GM23338 (cell line): ENCODE measurements at regions not wholly inside any gene's neighbourhood (a gene's known extent, or its start where the extent isn't known, plus 50 kb on each side); places are given as distances from the start of the nearest gene placed in this dataset.

Experiments
- CREB1 ChIP-seq: fragments of 250-450 bp; sonication (Bioruptor Pico); IDR thresholded peaks from 2 replicates; pipeline ENCODE4 v1.5.0; 2020; ENCODE audit warnings: low read depth, mild to moderate bottlenecking, moderate library complexity
- CTCF ChIP-seq, 2 experiments: fragments of 200-600 bp in 1 of 2; sonication (generic) in 1 of 2; conservative IDR thresholded peaks; 2 replicates each; pipeline versions ENCODE4 v1.5.1 to v1.6.1; 2016 to 2017; ENCODE audit warnings: antibody characterized with exemption in 2 of 2, low read depth in 2 of 2, mild to moderate bottlenecking in 2 of 2, moderate library complexity in 1 of 2
- EZH2 ChIP-seq: fragments of 200-600 bp; sonication (generic); IDR thresholded peaks from one replicate; pipeline ENCODE4 v1.8.0; 2017; ENCODE audit warnings: antibody characterized with exemption, mild to moderate bottlenecking, low read depth; ENCODE audit not compliant: unreplicated experiment
- EZH2phosphoT487 ChIP-seq: fragments of 200-600 bp; sonication (generic); IDR thresholded peaks from one replicate; pipeline ENCODE4 v1.8.1; 2018; ENCODE audit warnings: antibody characterized with exemption; ENCODE audit not compliant: unreplicated experiment
- JUNB ChIP-seq: IDR thresholded peaks from one replicate; pipeline ENCODE4 v1.6.1; 2016; ENCODE audit warnings: antibody characterized with exemption; ENCODE audit not compliant: unreplicated experiment
- NANOG ChIP-seq: IDR thresholded peaks from 2 replicates; pipeline ENCODE4 v1.6.1; 2016; ENCODE audit warnings: antibody characterized with exemption, borderline replicate concordance
- POLR2AphosphoS5 ChIP-seq: IDR thresholded peaks from 2 replicates; pipeline ENCODE4 v1.6.1; 2016; ENCODE audit warnings: antibody characterized with exemption, low read depth
- STAT1 ChIP-seq: IDR thresholded peaks from one replicate; pipeline ENCODE4 v1.6.1; 2016; ENCODE audit warnings: antibody characterized with exemption; ENCODE audit not compliant: unreplicated experiment
- ZNF114 ChIP-seq: fragments of 250-450 bp; sonication (Bioruptor Pico); IDR thresholded peaks from 2 replicates; pipeline ENCODE4 v1.5.0; 2020; ENCODE audit warnings: mild to moderate bottlenecking, moderate library complexity
- ZNF331 ChIP-seq: fragments of 250-450 bp; sonication (Bioruptor Pico); IDR thresholded peaks from 2 replicates; pipeline ENCODE4 v1.5.0; 2020; ENCODE audit warnings: low read depth, mild to moderate bottlenecking, moderate library complexity
- ZNF462 ChIP-seq: fragments of 250-450 bp; sonication (Bioruptor Pico); IDR thresholded peaks from 2 replicates; pipeline ENCODE4 v1.5.0; 2020; ENCODE audit warnings: mild to moderate bottlenecking, moderate library complexity
- TF ChIP-seq, protein P1 (sequence below): IDR thresholded peaks from one replicate; pipeline ENCODE4 v1.6.1; 2018; ENCODE audit warnings: antibody characterized with exemption; ENCODE audit not compliant: unreplicated experiment

GRCh38 chr5:124154714-124155113, 591.7 kb downstream of the ZNF608 start:
- TF ChIP-seq CTCF (conservative IDR thresholded peaks at IDR 0.05; ENCODE audit: low read depth in 2 of 2) (no peak), POLR2AphosphoS5 (no peak), EZH2phosphoT487 (no peak), EZH2 (no peak), ZNF114 (no peak), STAT1 (no peak), JUNB (no peak), CREB1 (CRISPR knock-in tag) (no peak), ZNF331 (no peak), NANOG (no peak), ZNF462 (CRISPR knock-in tag) (no peak)
- TF ChIP-seq, protein P1, sequence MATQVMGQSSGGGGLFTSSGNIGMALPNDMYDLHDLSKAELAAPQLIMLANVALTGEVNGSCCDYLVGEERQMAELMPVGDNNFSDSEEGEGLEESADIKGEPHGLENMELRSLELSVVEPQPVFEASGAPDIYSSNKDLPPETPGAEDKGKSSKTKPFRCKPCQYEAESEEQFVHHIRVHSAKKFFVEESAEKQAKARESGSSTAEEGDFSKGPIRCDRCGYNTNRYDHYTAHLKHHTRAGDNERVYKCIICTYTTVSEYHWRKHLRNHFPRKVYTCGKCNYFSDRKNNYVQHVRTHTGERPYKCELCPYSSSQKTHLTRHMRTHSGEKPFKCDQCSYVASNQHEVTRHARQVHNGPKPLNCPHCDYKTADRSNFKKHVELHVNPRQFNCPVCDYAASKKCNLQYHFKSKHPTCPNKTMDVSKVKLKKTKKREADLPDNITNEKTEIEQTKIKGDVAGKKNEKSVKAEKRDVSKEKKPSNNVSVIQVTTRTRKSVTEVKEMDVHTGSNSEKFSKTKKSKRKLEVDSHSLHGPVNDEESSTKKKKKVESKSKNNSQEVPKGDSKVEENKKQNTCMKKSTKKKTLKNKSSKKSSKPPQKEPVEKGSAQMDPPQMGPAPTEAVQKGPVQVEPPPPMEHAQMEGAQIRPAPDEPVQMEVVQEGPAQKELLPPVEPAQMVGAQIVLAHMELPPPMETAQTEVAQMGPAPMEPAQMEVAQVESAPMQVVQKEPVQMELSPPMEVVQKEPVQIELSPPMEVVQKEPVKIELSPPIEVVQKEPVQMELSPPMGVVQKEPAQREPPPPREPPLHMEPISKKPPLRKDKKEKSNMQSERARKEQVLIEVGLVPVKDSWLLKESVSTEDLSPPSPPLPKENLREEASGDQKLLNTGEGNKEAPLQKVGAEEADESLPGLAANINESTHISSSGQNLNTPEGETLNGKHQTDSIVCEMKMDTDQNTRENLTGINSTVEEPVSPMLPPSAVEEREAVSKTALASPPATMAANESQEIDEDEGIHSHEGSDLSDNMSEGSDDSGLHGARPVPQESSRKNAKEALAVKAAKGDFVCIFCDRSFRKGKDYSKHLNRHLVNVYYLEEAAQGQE = no peak
